ENCODE measurements at regions not wholly inside any gene's neighbourhood (a gene's known extent, or its start where the extent isn't known, plus 50 kb on each side); places are given as distances from the start of the nearest gene placed in this dataset.

DNA sequence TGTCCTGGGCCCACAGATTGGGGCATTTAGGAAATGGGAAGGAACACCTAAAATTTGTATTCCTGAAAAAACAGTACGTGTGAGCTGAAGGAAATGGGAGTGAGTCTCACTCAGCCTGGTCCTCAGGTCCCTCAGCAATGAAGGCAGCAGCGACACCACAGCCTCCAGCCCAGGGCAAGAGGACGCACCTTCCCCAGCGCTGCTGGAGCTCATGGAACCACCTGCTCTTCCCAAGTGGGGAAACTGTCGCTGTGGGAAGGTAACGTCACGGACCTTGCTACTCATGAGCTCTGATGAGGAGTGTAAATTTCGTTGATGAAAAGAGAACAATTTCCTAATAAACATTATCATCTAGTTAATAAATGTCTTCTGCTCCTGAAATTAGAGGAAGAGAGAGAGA is 323.6 kb downstream of the EIPR1 start:
- no peaks in the 10 kb centered on the region for H3K36me3 ChIP-seq
- no peak for TF ChIP-seq POLR2AphosphoS5 (IDR thresholded peaks at IDR 0.05)
- no peak overlapping the region for H3K27ac ChIP-seq
- no peaks in the 10 kb centered on the region for H3K27me3 ChIP-seq (replicated peaks in 1 of 7)
- intact Hi-C loops (cut with DNase I; ENCODE audit: low total_unique reads), result no loop called here
- 80 to 89% (median 86%) methylated on average over 8 of the region's 8 CpGs for WGBS, 5 donors
- peak; percentile 31 for DNase-seq
- no peaks in the 10 kb centered on the region for H3K4me1 ChIP-seq
- H3K4me3 ChIP-seq, result no peak overlapping the region
- H3K9me3 ChIP-seq, result peaks cover 0 to 7% (median 0%) of the 10 kb centered on the region in 8 donors

DNA sequence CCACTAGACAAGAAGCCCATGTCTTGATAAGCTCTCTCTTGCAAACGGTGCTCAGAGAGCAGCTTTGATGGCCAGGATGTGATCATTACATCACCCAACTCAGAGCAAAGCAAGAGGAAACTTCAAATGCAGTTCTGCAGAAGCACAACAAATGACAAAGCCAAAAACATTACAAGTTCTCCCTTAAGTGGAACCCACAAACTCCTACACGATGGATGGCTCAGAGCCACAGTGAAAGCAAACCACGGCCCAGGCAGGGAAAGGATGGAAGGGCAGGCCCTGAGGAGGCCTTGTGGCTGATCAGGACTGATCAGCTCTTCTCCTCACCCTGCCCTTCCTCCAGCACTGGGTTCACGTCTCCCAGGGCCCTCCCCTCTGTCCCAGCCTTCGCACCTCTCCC is 326.4 kb downstream of the EIPR1 start:
- Histone ChIP-seq H3K27me3 (replicated peaks in 1 of 7) (no peaks in the 10 kb centered on the region), H3K9me3 (peaks cover 0 to 7% (median 0%) of the 10 kb centered on the region in 8 donors), H3K36me3 (no peaks in the 10 kb centered on the region), H3K4me3 (peak overlapping the region in 1 of 8 donors; percentile 19), H3K27ac (peak overlapping the region in 5 of 8 donors; percentile 11 to 81 (median 71)), H3K4me1 (no peaks in the 10 kb centered on the region)
- intact Hi-C loops (cut with DNase I; ENCODE audit: low total_unique reads), result no loop called here
- WGBS, 5 donors, result 41 to 63% (median 48%) methylated on average over 5 of the region's 5 CpGs
- no peak for DNase-seq
- TF ChIP-seq, protein P1, sequence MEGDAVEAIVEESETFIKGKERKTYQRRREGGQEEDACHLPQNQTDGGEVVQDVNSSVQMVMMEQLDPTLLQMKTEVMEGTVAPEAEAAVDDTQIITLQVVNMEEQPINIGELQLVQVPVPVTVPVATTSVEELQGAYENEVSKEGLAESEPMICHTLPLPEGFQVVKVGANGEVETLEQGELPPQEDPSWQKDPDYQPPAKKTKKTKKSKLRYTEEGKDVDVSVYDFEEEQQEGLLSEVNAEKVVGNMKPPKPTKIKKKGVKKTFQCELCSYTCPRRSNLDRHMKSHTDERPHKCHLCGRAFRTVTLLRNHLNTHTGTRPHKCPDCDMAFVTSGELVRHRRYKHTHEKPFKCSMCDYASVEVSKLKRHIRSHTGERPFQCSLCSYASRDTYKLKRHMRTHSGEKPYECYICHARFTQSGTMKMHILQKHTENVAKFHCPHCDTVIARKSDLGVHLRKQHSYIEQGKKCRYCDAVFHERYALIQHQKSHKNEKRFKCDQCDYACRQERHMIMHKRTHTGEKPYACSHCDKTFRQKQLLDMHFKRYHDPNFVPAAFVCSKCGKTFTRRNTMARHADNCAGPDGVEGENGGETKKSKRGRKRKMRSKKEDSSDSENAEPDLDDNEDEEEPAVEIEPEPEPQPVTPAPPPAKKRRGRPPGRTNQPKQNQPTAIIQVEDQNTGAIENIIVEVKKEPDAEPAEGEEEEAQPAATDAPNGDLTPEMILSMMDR (IDR thresholded peaks at IDR 0.05 in 8 of 11, conservative IDR thresholded peaks at IDR 0.05 in 3 of 11), result no peak
- TF ChIP-seq POLR2AphosphoS5 (IDR thresholded peaks at IDR 0.05) (no peak), POLR2A (IDR thresholded peaks at IDR 0.05) (no peak)

DNA sequence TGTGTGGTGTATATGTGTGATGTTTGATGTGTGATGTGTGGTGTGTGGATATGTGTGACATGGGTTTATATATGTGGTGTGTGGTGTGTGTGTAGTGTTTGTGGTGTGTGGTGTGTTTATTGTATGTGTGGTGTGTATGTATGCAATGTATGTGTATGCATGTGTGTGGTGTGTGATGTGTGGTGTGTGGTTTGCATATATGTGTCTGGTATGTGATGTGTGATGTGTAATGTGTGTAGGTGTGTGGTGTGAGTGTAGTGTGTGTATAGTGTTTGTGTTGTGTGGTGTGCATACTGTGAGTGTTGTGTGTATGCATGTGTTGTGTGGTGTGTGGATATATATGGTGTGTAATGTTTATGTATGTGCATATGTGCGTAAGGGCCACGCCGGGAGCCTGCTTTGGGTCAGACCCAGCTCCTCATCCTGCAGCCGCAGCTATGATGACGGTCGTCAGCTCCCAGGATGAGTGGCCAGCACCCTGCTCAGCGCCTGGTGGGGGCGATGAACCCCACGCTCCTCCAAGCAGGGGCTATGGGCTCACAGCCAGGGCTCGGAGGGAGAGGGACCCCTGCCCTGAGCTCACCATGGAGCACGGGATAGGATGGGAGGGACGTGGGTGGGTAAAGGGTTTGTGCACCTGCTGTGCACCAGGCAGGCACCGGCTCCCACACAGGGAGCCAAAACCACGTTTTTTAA is 331.3 kb downstream of the EIPR1 start:
- no peaks in the 10 kb centered on the region for H3K9me3 ChIP-seq
- 82 to 90% (median 86%) methylated on average over 14 of the region's 14 CpGs for WGBS, 5 donors

DNA sequence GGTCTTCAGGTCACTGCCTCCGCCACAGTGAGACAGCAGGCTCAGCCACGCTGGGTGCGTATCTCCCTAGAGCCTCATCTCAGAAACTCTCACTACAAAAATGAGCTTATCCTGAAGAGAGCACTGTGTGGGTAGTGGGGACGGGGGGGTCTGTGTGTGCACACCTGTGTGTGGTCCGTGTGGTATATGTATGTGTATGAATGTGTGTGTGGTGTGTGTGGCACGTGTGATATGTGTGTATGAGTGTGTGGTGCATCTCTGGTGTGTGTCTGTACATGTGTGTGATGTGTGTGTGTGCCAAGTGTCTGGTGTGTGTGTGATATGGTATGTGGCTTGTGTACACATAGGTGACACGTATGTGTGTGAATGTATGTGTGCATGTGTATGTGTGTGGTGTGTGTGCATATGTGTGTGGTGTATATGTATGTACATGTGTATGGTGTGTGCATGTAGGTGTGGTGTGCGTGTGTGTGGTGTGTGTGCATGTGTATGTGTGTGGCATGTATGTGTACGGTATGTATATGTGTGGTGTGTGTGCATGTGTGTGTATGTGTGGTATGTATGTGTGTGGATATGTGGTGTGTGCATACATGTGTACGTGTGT is 332.2 kb downstream of the EIPR1 start:
- intact Hi-C loops (cut with DNase I; ENCODE audit: low total_unique reads), result no loop called here
- H3K27ac ChIP-seq, result no peak overlapping the region
- peaks cover 0 to 5% (median 0%) of the 10 kb centered on the region in 6 donors for H3K4me1 ChIP-seq
- H3K36me3 ChIP-seq, result no peaks in the 10 kb centered on the region
- no peak overlapping the region for H3K4me3 ChIP-seq
- 91 to 98% (median 93%) methylated on average over 10 of the region's 10 CpGs for WGBS, 5 donors
- H3K27me3 ChIP-seq (replicated peaks in 1 of 7), result no peaks in the 10 kb centered on the region
- TF ChIP-seq POLR2AphosphoS5 (IDR thresholded peaks at IDR 0.05) (no peak), POLR2A (IDR thresholded peaks at IDR 0.05) (no peak)
- TF ChIP-seq, protein P1 (IDR thresholded peaks at IDR 0.05 in 8 of 11, conservative IDR thresholded peaks at IDR 0.05 in 3 of 11), result no peak
- DNase-seq, result no peak
- H3K9me3 ChIP-seq, result no peaks in the 10 kb centered on the region

More for the DNA sequence above, 331.3 kb downstream of the EIPR1 start:
- H3K4me1 ChIP-seq, result peaks cover 0 to 5% (median 0%) of the 10 kb centered on the region in 6 donors
- H3K27ac ChIP-seq, result no peak overlapping the region
- no peak for DNase-seq
- H3K36me3 ChIP-seq, result no peaks in the 10 kb centered on the region
- intact Hi-C loops (cut with DNase I; ENCODE audit: low total_unique reads), result no loop called here
- H3K4me3 ChIP-seq, result no peak overlapping the region
- H3K27me3 ChIP-seq (replicated peaks in 1 of 7), result no peaks in the 10 kb centered on the region
- TF ChIP-seq POLR2A (IDR thresholded peaks at IDR 0.05) (no peak), POLR2AphosphoS5 (IDR thresholded peaks at IDR 0.05) (no peak)
- TF ChIP-seq, protein P1 (IDR thresholded peaks at IDR 0.05 in 8 of 11, conservative IDR thresholded peaks at IDR 0.05 in 3 of 11), result no peak

Measured in spleen (tissue), 11 donors.